ENCODE measurements at regions not wholly inside any gene's neighbourhood (a gene's known extent, or its start where the extent isn't known, plus 50 kb on each side); places are given as distances from the start of the nearest gene placed in this dataset.

GRCh38 chr2:104704496-104705245 is 149.2 kb upstream of the POU3F3 start:
- no peak overlapping the region for H3K4me3 Mint-ChIP-seq
- H3K4me3 ChIP-seq (ENCODE audit: low read length) = no peak overlapping the region
- no peaks in the 10 kb centered on the region for H3K9me3 Mint-ChIP-seq
- ATAC-seq (no peak), DNase-seq (no peak)
- no peaks in the 10 kb centered on the region for H3K27me3 ChIP-seq (ENCODE audit: control insufficient read depth, insufficient read depth, low read length)
- no peak overlapping the region for H3K27ac Mint-ChIP-seq
- no peak overlapping the region for H3K27ac ChIP-seq (ENCODE audit: low read length)
- no peaks in the 10 kb centered on the region for H3K4me1 ChIP-seq (ENCODE audit: control insufficient read depth, insufficient read depth, low read length)
- H3K9me3 ChIP-seq (ENCODE audit: control insufficient read depth, insufficient read depth, low read length) = no peaks in the 10 kb centered on the region
- intact Hi-C loops (cut with micrococcal nuclease) = no loop called here
- H3K36me3 Mint-ChIP-seq = no peaks in the 10 kb centered on the region
- TF ChIP-seq, protein P1, sequence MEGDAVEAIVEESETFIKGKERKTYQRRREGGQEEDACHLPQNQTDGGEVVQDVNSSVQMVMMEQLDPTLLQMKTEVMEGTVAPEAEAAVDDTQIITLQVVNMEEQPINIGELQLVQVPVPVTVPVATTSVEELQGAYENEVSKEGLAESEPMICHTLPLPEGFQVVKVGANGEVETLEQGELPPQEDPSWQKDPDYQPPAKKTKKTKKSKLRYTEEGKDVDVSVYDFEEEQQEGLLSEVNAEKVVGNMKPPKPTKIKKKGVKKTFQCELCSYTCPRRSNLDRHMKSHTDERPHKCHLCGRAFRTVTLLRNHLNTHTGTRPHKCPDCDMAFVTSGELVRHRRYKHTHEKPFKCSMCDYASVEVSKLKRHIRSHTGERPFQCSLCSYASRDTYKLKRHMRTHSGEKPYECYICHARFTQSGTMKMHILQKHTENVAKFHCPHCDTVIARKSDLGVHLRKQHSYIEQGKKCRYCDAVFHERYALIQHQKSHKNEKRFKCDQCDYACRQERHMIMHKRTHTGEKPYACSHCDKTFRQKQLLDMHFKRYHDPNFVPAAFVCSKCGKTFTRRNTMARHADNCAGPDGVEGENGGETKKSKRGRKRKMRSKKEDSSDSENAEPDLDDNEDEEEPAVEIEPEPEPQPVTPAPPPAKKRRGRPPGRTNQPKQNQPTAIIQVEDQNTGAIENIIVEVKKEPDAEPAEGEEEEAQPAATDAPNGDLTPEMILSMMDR (IDR thresholded peaks at IDR 0.05) = no peak
- no peaks in the 10 kb centered on the region for H3K36me3 ChIP-seq (ENCODE audit: control insufficient read depth, insufficient read depth, low read length)
- H3K4me1 Mint-ChIP-seq = no peaks in the 10 kb centered on the region
- WGBS (ENCODE audit: insufficient coverage) = 93% methylated on average over 16 of the region's 16 CpGs
- H3K27me3 Mint-ChIP-seq (ENCODE audit: low read depth in 2 of 2) = peaks cover 0 to 5% of the 10 kb centered on the region in 2 donors

DNA sequence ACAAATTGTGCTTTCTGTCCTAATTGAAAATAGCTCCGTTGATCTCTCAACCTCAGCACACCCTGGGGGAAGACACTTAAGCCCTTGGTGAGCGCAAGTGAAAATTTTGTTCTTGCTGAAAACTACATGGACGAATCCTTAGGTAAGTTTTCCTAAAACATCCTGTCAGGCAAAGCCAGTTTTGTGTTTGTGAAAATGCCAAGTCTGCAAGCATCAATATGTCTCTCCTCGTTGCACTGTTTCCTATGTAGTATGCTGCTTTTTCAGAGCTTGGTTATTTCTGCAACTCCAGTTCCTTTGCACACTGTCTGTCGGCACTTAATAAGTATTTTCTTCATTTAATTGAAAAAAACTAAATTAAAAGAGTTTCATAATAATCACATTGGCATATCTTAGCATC is 146.9 kb upstream of the POU3F3 start:
- TF ChIP-seq, protein P1 (IDR thresholded peaks at IDR 0.05) = no peak
- no peaks in the 10 kb centered on the region for H3K36me3 Mint-ChIP-seq
- no peaks in the 10 kb centered on the region for H3K36me3 ChIP-seq (ENCODE audit: control insufficient read depth, insufficient read depth, low read length)
- intact Hi-C loops (cut with micrococcal nuclease) = no loop called here
- H3K27ac Mint-ChIP-seq = no peak overlapping the region
- H3K4me3 ChIP-seq (ENCODE audit: low read length) = no peak overlapping the region
- no peaks in the 10 kb centered on the region for H3K4me1 ChIP-seq (ENCODE audit: control insufficient read depth, insufficient read depth, low read length)
- DNase-seq (no peak), ATAC-seq (no peak)
- no peaks in the 10 kb centered on the region for H3K9me3 Mint-ChIP-seq
- no peak overlapping the region for H3K27ac ChIP-seq (ENCODE audit: low read length)
- H3K4me1 Mint-ChIP-seq = no peaks in the 10 kb centered on the region
- 84% methylated on average over 4 of the region's 5 CpGs for WGBS (ENCODE audit: insufficient coverage)
- no peaks in the 10 kb centered on the region for H3K9me3 ChIP-seq (ENCODE audit: control insufficient read depth, insufficient read depth, low read length)
- H3K27me3 Mint-ChIP-seq (ENCODE audit: low read depth in 2 of 2) = peaks cover 0 to 5% of the 10 kb centered on the region in 2 donors
- H3K27me3 ChIP-seq (ENCODE audit: control insufficient read depth, insufficient read depth, low read length) = no peaks in the 10 kb centered on the region
- H3K4me3 Mint-ChIP-seq = no peak overlapping the region

- WGBS (ENCODE audit: insufficient coverage) = 78% methylated on average over 1 of the region's 3 CpGs
- Mint-ChIP-seq H3K4me1 (no peaks in the 10 kb centered on the region), H3K27me3 (ENCODE audit: low read depth in 2 of 2) (peaks cover 2 to 12% of the 10 kb centered on the region in 2 donors), H3K36me3 (no peaks in the 10 kb centered on the region), H3K9me3 (no peaks in the 10 kb centered on the region), H3K4me3 (no peak overlapping the region), H3K27ac (no peak overlapping the region)
- ATAC-seq (no peak), DNase-seq (no peak)
- no peaks in the 10 kb centered on the region for H3K27me3 ChIP-seq (ENCODE audit: control insufficient read depth, insufficient read depth, low read length)
- H3K27ac ChIP-seq (ENCODE audit: low read length) = no peak overlapping the region
- intact Hi-C loops (cut with micrococcal nuclease) = no loop called here
- no peaks in the 10 kb centered on the region for H3K4me1 ChIP-seq (ENCODE audit: control insufficient read depth, insufficient read depth, low read length)
- H3K36me3 ChIP-seq (ENCODE audit: control insufficient read depth, insufficient read depth, low read length) = no peaks in the 10 kb centered on the region
- H3K9me3 ChIP-seq (ENCODE audit: control insufficient read depth, insufficient read depth, low read length) = no peaks in the 10 kb centered on the region
- TF ChIP-seq, protein P1 (IDR thresholded peaks at IDR 0.05) = no peak
- no peak overlapping the region for H3K4me3 ChIP-seq (ENCODE audit: low read length)
Measured at GRCh38 chr2:104708967-104709366, 144.9 kb upstream of the POU3F3 start.

DNA sequence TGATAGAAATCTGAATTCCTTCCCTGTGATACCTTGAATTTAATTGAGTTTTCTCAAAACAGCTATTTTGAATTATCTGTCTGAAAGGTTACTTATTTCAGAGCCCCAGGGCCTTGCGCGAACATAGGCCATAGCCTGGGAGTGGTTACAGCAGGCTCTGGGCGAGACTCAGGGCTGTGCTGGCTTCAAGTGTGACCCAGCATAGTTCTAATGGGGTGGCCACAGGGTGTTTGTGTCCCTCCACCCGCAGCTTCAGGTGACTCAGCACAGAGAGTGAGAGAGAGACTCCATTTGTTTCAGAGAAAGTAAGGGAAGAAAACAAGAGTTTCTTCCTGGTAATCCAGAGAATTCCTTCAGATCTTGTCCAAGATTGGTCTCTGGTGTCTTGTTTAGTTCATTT is 137.9 kb upstream of the POU3F3 start:
- peaks cover 0 to 3% of the 10 kb centered on the region in 2 donors for H3K9me3 Mint-ChIP-seq
- DNase-seq = no peak
- 88% methylated on average over 4 of the region's 4 CpGs for WGBS (ENCODE audit: insufficient coverage)

More for the DNA sequence above, 137.9 kb upstream of the POU3F3 start:
- no peak overlapping the region for H3K4me3 Mint-ChIP-seq
- Histone ChIP-seq H3K4me3 (ENCODE audit: low read length) (no peak overlapping the region), H3K36me3 (ENCODE audit: control insufficient read depth, insufficient read depth, low read length) (no peaks in the 10 kb centered on the region), H3K27me3 (ENCODE audit: control insufficient read depth, insufficient read depth, low read length) (no peaks in the 10 kb centered on the region), H3K4me1 (ENCODE audit: control insufficient read depth, insufficient read depth, low read length) (no peaks in the 10 kb centered on the region), H3K27ac (ENCODE audit: low read length) (no peak overlapping the region), H3K9me3 (ENCODE audit: control insufficient read depth, insufficient read depth, low read length) (no peaks in the 10 kb centered on the region)
- no peaks in the 10 kb centered on the region for H3K36me3 Mint-ChIP-seq
- intact Hi-C loops (cut with micrococcal nuclease) = no loop called here
- TF ChIP-seq, protein P1 (IDR thresholded peaks at IDR 0.05) = no peak
- no peak for ATAC-seq
- H3K4me1 Mint-ChIP-seq = no peaks in the 10 kb centered on the region
- no peak overlapping the region for H3K27ac Mint-ChIP-seq
- peaks cover 3 to 12% of the 10 kb centered on the region in 2 donors for H3K27me3 Mint-ChIP-seq (ENCODE audit: low read depth in 2 of 2)

Measured in natural killer cell (primary cell).